C4-2B (cell line): ENCODE measurements at regions not wholly inside any gene's neighbourhood (a gene's known extent, or its start where the extent isn't known, plus 50 kb on each side); places are given as distances from the start of the nearest gene placed in this dataset.

Source experiments
- CTCF ChIP-seq: fragments of 450-650 bp; conservative IDR thresholded peaks from 2 replicates; pipeline ENCODE4 v1.5.1; 2017; ENCODE audit warnings: mild to moderate bottlenecking
- ZFX ChIP-seq: fragments of 450-650 bp; IDR thresholded peaks from 2 replicates; pipeline ENCODE4 v1.6.1; 2017

DNA sequence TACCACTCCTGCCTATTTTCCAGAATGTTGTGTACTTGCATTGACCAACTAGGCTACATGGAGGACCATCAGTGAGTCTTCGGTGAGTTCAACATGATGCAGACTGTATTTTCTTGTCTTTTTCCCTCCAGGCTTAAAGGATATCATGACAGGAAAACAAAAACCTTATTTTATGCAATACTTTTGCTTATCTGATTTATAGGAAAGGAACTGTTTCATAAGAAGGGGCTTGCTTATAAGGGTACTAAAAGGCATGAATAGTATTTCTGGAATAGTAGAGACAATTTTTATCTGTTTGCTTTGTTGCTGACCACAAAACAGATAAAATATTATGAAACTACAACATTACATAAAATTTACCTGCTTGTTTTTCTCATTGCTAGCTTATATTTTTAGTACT is 374.7 kb downstream of the KLF5 start:
- TF ChIP-seq CTCF (no peak), ZFX (no peak)
